WTC11 (cell line): ENCODE measurements at regions not wholly inside any gene's neighbourhood (a gene's known extent, or its start where the extent isn't known, plus 50 kb on each side); places are given as distances from the start of the nearest gene placed in this dataset.

Source experiments
- ATAC-seq: fragments of 200-7000 bp; cut with Tn5 transposase; 2 replicates; pipeline ENCODE4 v1.10.0; 2021; ENCODE audit warnings: mild to moderate bottlenecking, moderate library complexity
- CTCF ChIA-PET: fragments of 300-600 bp; sonication (Branson Sonifier 250); formaldehyde crosslinking; loops from one replicate; lab custom pipeline; 2021; ENCODE audit warnings: antibody characterized with exemption; lab: Charles Lee
- POLR2A ChIA-PET: fragments of 350-600 bp; sonication (Branson Sonifier 250); formaldehyde crosslinking; loops from one replicate; lab custom pipeline; 2021; ENCODE audit warnings: antibody characterized with exemption; lab: Charles Lee
- DNase-seq: peaks from one replicate; pipeline ENCODE4 v3.0.0; 2021; ENCODE audit warnings: low spot score
- H3K27ac Mint-ChIP-seq: 2 replicates; pipeline ENCODE4 v1.8.0; 2021; ENCODE audit warnings: mixed read lengths
- H3K27me3 Mint-ChIP-seq: 2 replicates; pipeline ENCODE4 v1.8.0; 2021; ENCODE audit warnings: low read depth, mild to moderate bottlenecking, moderate library complexity, mixed read lengths
- H3K36me3 Mint-ChIP-seq: 2 replicates; pipeline ENCODE4 v1.8.0; 2021; ENCODE audit warnings: mixed read lengths
- H3K4me1 Mint-ChIP-seq: 2 replicates; pipeline ENCODE4 v1.8.0; 2022; ENCODE audit warnings: mixed read lengths
- H3K4me3 Mint-ChIP-seq: 2 replicates; pipeline ENCODE4 v1.8.0; 2021; ENCODE audit warnings: mild to moderate bottlenecking, moderate library complexity, mixed read lengths
- H3K9me3 Mint-ChIP-seq: 2 replicates; pipeline ENCODE4 v1.8.0; 2021; ENCODE audit warnings: mixed read lengths
- CREB1 ChIP-seq: sonication (generic); formaldehyde crosslinking; IDR thresholded peaks from 2 replicates; pipeline ENCODE4 v1.8.0; 2023; ENCODE audit warnings: mild to moderate bottlenecking, missing genetic modification reagents
- FOXP1 ChIP-seq: sonication (generic); formaldehyde crosslinking; IDR thresholded peaks from 2 replicates; pipeline ENCODE4 v1.8.0; 2022; ENCODE audit warnings: missing genetic modification reagents, mild to moderate bottlenecking, moderate library complexity, borderline replicate concordance
- OVOL2 ChIP-seq: fragments of 250-450 bp; sonication (Bioruptor Pico); IDR thresholded peaks from 2 replicates; pipeline ENCODE4 v1.9.0; 2021; ENCODE audit warnings: mild to moderate bottlenecking, borderline replicate concordance
- SMAD3 ChIP-seq: sonication (generic); formaldehyde crosslinking; IDR thresholded peaks from 2 replicates; pipeline ENCODE4 v1.8.0; 2022; ENCODE audit warnings: missing genetic modification reagents, mild to moderate bottlenecking, borderline replicate concordance
- SOX15 ChIP-seq: fragments of 250-450 bp; sonication (Bioruptor Pico); IDR thresholded peaks from 2 replicates; pipeline ENCODE4 v1.9.0; 2021; ENCODE audit warnings: mild to moderate bottlenecking
- TEAD4 ChIP-seq: sonication (generic); formaldehyde crosslinking; IDR thresholded peaks from 2 replicates; pipeline ENCODE4 v1.8.0; 2022; ENCODE audit warnings: mild to moderate bottlenecking, missing genetic modification reagents
- ZNF219 ChIP-seq: sonication (generic); formaldehyde crosslinking; IDR thresholded peaks from 2 replicates; pipeline ENCODE4 v1.8.0; 2023; ENCODE audit warnings: missing genetic modification reagents, mild to moderate bottlenecking, borderline replicate concordance
- ZNF423 ChIP-seq: fragments of 250-450 bp; sonication (Bioruptor Pico); IDR thresholded peaks from 2 replicates; pipeline ENCODE4 v2.1.2; 2022; ENCODE audit warnings: mild to moderate bottlenecking, moderate library complexity
- TF ChIP-seq, protein P1 (sequence below): sonication (generic); formaldehyde crosslinking; IDR thresholded peaks from 2 replicates; pipeline ENCODE4 v1.8.0; 2022; ENCODE audit warnings: mild to moderate bottlenecking, missing genetic modification reagents
- TF ChIP-seq, protein P2 (sequence below): sonication (generic); formaldehyde crosslinking; IDR thresholded peaks from 2 replicates; pipeline ENCODE4 v1.8.0; 2022; ENCODE audit warnings: missing genetic modification reagents
- TF ChIP-seq, protein P3 (sequence below): sonication (generic); formaldehyde crosslinking; IDR thresholded peaks from 2 replicates; pipeline ENCODE4 v1.8.0; 2023; ENCODE audit warnings: mild to moderate bottlenecking, missing genetic modification reagents
- TF ChIP-seq, protein P4 (sequence below): sonication (generic); formaldehyde crosslinking; IDR thresholded peaks from 2 replicates; pipeline ENCODE4 v1.8.0; 2022; ENCODE audit warnings: mild to moderate bottlenecking, missing genetic modification reagents
- TF ChIP-seq, protein P5 (sequence below): sonication (generic); formaldehyde crosslinking; IDR thresholded peaks from 2 replicates; pipeline ENCODE4 v1.8.1; 2022; ENCODE audit warnings: low read depth, missing genetic modification reagents, borderline replicate concordance
- TF ChIP-seq, protein P6 (sequence below): fragments of 250-450 bp; sonication (Bioruptor Pico); conservative IDR thresholded peaks from 2 replicates; pipeline ENCODE4 v1.9.0; 2021; ENCODE audit warnings: mild to moderate bottlenecking
- TF ChIP-seq, protein P7 (sequence below): sonication (generic); formaldehyde crosslinking; conservative IDR thresholded peaks from 2 replicates; pipeline ENCODE4 v1.8.1; 2022; ENCODE audit warnings: mild to moderate bottlenecking, missing genetic modification reagents
- TF ChIP-seq, protein P8 (sequence below): sonication (generic); formaldehyde crosslinking; IDR thresholded peaks from 2 replicates; pipeline ENCODE4 v1.8.0; 2022; ENCODE audit warnings: mild to moderate bottlenecking, missing genetic modification reagents
- TF ChIP-seq, protein P9 (sequence below): sonication (generic); formaldehyde crosslinking; IDR thresholded peaks from 2 replicates; pipeline ENCODE4 v1.8.1; 2022; ENCODE audit warnings: mild to moderate bottlenecking, moderate library complexity, missing genetic modification reagents

DNA sequence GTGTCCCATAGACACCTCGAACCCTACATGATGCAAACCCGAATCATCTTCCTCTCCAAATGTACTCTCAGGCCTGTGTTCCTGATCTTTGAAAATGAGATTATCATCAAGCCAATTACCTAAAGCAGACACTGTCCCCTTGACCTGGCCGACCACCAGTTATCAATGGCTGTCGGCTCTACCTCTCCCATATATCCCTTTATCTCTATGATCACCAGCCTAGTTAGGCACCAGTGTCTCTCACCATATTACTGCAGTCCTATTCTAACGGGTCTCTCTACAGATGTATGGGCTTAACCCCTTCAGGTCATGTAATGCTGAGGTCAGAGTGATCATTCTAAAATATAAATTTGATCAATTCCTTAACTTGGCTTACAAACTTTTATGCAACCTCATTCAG, 234.9 kb upstream of the MARCKS start (continued):
- TF ChIP-seq, protein P1, sequence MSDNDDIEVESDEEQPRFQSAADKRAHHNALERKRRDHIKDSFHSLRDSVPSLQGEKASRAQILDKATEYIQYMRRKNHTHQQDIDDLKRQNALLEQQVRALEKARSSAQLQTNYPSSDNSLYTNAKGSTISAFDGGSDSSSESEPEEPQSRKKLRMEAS (CRISPR knock-in tag) = no peak
- no peak for TF ChIP-seq FOXP1 (CRISPR knock-in tag)
- TF ChIP-seq, protein P2, sequence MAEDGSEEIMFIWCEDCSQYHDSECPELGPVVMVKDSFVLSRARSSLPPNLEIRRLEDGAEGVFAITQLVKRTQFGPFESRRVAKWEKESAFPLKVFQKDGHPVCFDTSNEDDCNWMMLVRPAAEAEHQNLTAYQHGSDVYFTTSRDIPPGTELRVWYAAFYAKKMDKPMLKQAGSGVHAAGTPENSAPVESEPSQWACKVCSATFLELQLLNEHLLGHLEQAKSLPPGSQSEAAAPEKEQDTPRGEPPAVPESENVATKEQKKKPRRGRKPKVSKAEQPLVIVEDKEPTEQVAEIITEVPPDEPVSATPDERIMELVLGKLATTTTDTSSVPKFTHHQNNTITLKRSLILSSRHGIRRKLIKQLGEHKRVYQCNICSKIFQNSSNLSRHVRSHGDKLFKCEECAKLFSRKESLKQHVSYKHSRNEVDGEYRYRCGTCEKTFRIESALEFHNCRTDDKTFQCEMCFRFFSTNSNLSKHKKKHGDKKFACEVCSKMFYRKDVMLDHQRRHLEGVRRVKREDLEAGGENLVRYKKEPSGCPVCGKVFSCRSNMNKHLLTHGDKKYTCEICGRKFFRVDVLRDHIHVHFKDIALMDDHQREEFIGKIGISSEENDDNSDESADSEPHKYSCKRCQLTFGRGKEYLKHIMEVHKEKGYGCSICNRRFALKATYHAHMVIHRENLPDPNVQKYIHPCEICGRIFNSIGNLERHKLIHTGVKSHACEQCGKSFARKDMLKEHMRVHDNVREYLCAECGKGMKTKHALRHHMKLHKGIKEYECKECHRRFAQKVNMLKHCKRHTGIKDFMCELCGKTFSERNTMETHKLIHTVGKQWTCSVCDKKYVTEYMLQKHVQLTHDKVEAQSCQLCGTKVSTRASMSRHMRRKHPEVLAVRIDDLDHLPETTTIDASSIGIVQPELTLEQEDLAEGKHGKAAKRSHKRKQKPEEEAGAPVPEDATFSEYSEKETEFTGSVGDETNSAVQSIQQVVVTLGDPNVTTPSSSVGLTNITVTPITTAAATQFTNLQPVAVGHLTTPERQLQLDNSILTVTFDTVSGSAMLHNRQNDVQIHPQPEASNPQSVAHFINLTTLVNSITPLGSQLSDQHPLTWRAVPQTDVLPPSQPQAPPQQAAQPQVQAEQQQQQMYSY (CRISPR knock-in tag) = no peak
- TF ChIP-seq, protein P3, sequence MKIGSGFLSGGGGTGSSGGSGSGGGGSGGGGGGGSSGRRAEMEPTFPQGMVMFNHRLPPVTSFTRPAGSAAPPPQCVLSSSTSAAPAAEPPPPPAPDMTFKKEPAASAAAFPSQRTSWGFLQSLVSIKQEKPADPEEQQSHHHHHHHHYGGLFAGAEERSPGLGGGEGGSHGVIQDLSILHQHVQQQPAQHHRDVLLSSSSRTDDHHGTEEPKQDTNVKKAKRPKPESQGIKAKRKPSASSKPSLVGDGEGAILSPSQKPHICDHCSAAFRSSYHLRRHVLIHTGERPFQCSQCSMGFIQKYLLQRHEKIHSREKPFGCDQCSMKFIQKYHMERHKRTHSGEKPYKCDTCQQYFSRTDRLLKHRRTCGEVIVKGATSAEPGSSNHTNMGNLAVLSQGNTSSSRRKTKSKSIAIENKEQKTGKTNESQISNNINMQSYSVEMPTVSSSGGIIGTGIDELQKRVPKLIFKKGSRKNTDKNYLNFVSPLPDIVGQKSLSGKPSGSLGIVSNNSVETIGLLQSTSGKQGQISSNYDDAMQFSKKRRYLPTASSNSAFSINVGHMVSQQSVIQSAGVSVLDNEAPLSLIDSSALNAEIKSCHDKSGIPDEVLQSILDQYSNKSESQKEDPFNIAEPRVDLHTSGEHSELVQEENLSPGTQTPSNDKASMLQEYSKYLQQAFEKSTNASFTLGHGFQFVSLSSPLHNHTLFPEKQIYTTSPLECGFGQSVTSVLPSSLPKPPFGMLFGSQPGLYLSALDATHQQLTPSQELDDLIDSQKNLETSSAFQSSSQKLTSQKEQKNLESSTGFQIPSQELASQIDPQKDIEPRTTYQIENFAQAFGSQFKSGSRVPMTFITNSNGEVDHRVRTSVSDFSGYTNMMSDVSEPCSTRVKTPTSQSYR (CRISPR knock-in tag) = no peak
- TF ChIP-seq, protein P4, sequence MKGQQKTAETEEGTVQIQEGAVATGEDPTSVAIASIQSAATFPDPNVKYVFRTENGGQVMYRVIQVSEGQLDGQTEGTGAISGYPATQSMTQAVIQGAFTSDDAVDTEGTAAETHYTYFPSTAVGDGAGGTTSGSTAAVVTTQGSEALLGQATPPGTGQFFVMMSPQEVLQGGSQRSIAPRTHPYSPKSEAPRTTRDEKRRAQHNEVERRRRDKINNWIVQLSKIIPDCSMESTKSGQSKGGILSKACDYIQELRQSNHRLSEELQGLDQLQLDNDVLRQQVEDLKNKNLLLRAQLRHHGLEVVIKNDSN = no peak
- TF ChIP-seq, protein P5, sequence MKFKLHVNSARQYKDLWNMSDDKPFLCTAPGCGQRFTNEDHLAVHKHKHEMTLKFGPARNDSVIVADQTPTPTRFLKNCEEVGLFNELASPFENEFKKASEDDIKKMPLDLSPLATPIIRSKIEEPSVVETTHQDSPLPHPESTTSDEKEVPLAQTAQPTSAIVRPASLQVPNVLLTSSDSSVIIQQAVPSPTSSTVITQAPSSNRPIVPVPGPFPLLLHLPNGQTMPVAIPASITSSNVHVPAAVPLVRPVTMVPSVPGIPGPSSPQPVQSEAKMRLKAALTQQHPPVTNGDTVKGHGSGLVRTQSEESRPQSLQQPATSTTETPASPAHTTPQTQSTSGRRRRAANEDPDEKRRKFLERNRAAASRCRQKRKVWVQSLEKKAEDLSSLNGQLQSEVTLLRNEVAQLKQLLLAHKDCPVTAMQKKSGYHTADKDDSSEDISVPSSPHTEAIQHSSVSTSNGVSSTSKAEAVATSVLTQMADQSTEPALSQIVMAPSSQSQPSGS = no peak
- TF ChIP-seq, protein P6, sequence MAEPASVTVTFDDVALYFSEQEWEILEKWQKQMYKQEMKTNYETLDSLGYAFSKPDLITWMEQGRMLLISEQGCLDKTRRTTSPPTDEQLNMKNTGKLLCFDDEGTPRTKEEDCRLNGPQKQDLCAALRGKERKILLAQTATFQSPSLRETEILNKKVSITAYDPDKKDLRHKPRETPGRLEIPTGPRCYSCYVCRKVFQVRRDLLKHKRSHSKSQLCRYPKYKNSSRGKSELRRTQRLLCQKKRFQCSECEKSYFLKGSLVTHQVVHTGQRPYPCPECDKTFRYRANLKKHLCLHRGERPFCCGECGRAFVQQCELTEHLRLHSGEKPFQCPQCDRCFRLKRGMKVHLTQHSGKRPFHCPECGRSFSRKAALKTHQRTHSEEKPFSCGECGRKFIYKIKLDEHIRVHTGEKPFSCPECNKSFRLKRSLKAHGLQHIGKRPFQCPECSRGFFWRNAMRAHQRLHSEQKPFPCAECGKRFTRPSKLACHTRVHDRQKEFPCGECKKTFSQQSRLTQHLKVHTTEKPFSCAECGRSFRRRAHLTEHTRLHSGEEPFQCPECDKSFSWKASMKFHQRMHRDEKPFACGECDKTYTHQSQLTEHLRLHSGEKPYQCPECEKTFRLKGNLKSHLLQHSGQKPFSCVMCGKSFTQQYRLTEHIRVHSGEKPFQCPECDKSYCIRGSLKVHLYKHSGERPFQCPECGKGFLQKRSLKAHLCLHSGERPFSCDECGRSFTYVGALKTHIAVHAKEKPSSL (CRISPR knock-in tag) = no peak
- no peak for TF ChIP-seq ZNF219 (CRISPR knock-in tag)
- TF ChIP-seq ZNF423 (CRISPR knock-in tag) = no peak
- no peak for TF ChIP-seq OVOL2
- TF ChIP-seq TEAD4 (CRISPR knock-in tag) = no peak
- no peak for TF ChIP-seq SOX15
- TF ChIP-seq, protein P7, sequence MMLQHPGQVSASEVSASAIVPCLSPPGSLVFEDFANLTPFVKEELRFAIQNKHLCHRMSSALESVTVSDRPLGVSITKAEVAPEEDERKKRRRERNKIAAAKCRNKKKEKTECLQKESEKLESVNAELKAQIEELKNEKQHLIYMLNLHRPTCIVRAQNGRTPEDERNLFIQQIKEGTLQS (CRISPR knock-in tag) = no peak
- TF ChIP-seq, all 79 proteins: peak for 0

DNA sequence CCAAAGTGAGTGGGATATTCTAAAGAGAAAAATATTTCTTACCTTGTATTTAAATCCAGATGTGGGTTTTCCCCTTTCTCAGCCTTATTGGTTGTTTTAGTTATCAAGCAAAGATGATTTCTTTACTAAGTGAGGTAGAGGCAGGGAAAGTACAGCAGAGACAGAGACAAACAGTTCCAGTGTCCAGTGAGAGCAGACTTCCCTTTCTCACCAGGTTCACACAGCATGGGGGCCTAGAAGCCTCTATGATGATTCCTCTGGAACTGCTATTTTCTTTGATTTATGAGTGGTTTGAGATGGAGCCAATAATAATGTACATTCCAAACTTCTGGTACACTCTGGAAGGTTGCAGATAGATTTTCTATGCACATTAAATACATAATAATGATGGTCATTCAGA, 234.0 kb upstream of the MARCKS start:
- ATAC-seq (no peak), DNase-seq (no peak)
- Mint-ChIP-seq H3K9me3 (no peaks in the 10 kb centered on the region), H3K4me1 (peaks cover 12% of the 10 kb centered on the region), H3K27me3 (peaks cover 18% of the 10 kb centered on the region), H3K4me3 (no peak overlapping the region), H3K36me3 (no peaks in the 10 kb centered on the region), H3K27ac (no peak overlapping the region)
- ChIA-PET CTCF (no interaction called here), POLR2A (no interaction called here)
- TF ChIP-seq SMAD3 = no peak
- TF ChIP-seq, protein P8, sequence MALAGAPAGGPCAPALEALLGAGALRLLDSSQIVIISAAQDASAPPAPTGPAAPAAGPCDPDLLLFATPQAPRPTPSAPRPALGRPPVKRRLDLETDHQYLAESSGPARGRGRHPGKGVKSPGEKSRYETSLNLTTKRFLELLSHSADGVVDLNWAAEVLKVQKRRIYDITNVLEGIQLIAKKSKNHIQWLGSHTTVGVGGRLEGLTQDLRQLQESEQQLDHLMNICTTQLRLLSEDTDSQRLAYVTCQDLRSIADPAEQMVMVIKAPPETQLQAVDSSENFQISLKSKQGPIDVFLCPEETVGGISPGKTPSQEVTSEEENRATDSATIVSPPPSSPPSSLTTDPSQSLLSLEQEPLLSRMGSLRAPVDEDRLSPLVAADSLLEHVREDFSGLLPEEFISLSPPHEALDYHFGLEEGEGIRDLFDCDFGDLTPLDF = no peak
- no peak for TF ChIP-seq CREB1 (CRISPR knock-in tag)
- TF ChIP-seq, protein P9, sequence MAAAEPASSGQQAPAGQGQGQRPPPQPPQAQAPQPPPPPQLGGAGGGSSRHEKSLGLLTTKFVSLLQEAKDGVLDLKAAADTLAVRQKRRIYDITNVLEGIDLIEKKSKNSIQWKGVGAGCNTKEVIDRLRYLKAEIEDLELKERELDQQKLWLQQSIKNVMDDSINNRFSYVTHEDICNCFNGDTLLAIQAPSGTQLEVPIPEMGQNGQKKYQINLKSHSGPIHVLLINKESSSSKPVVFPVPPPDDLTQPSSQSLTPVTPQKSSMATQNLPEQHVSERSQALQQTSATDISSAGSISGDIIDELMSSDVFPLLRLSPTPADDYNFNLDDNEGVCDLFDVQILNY (CRISPR knock-in tag) = no peak
